Endothelial cell of umbilical vein (primary cell): ENCODE measurements at regions not wholly inside any gene's neighbourhood (a gene's known extent, or its start where the extent isn't known, plus 50 kb on each side); places are given as distances from the start of the nearest gene placed in this dataset.

Experiments
- BruUV-seq: library from RNA; stranded (reverse); fragments of 400-500 nt; replicated peaks from 2 replicates; lab custom pipeline; 2021; lab: Mats Ljungman, UMichigan
- CTCF ChIA-PET: fragments of 300-600, 350-600 bp; sonication (Branson Sonifier 250); formaldehyde crosslinking; loops from one replicate; lab custom pipeline; 2021; ENCODE audit warnings: antibody characterized with exemption, inconsistent platforms; lab: Charles Lee
- POLR2A ChIA-PET: fragments of 300-600, 350-600 bp; sonication (Branson Sonifier 250); formaldehyde crosslinking; loops from one replicate; lab custom pipeline; 2021; ENCODE audit warnings: antibody characterized with exemption, inconsistent platforms; lab: Charles Lee
- DNase-seq: peaks from one replicate; pipeline ENCODE4 v3.0.0-alpha.2; 2011; ENCODE audit warnings: low read depth, low spot score
- FAIRE-seq: peaks from 2 replicates; lab custom pipeline; 2011; peaks lifted over from hg19 to GRCh38; lab: Jason Lieb, UNC
- H2AFZ ChIP-seq: 2 replicates; pipeline ENCODE4 v1.6.0; 2012; ENCODE audit warnings: low read depth, low read length, control low read depth, inconsistent platforms
- H3K27ac ChIP-seq: 2 replicates; pipeline ENCODE4 v1.5.1; 2011; ENCODE audit warnings: low read depth, mild to moderate bottlenecking, control low read depth, low read length, moderate library complexity; ENCODE audit not compliant: insufficient read depth
- H3K27me3 ChIP-seq, 2 experiments: 2 replicates each; pipeline versions ENCODE4 v1.6.0 to v1.6.1; 2011; ENCODE audit warnings: low read length in 2 of 2, mixed read lengths in 1 of 2; ENCODE audit not compliant: control insufficient read depth in 2 of 2, insufficient read depth in 2 of 2
- H3K36me3 ChIP-seq, 2 experiments: 2 replicates in 1 of 2; 3 replicates in 1 of 2; pipeline ENCODE4 v1.5.1; 2011; ENCODE audit warnings: low read length in 2 of 2, mild to moderate bottlenecking in 1 of 2, moderate library complexity in 1 of 2; ENCODE audit not compliant: control insufficient read depth in 2 of 2, insufficient read depth in 2 of 2; ENCODE audit errors: extremely low read depth in 1 of 2
- H3K4me1 ChIP-seq: 3 replicates; pipeline ENCODE4 v1.5.1; 2011; ENCODE audit warnings: mild to moderate bottlenecking, low read length; ENCODE audit not compliant: control insufficient read depth, insufficient read depth; ENCODE audit errors: extremely low read depth
- H3K4me2 ChIP-seq: 2 replicates; pipeline ENCODE4 v1.6.1; 2011; ENCODE audit warnings: low read length, control low read depth, mixed read lengths; ENCODE audit not compliant: insufficient read depth
- H3K4me3 ChIP-seq, 3 experiments: fragments of 200-600 bp in 1 of 3; sonication (generic), shearing (Covaris generic) in 1 of 3; replicated peaks in 1 of 3; 2 replicates each; pipeline ENCODE4 v1.5.1; 2011 to 2016; ENCODE audit warnings: control low read depth in 3 of 3, low read length in 3 of 3, mild to moderate bottlenecking in 2 of 3, inconsistent platforms in 1 of 3, low read depth in 1 of 3, moderate library complexity in 1 of 3; ENCODE audit not compliant: insufficient read depth in 1 of 3
- H3K79me2 ChIP-seq: 2 replicates; pipeline ENCODE4 v1.6.0; 2012; ENCODE audit warnings: low read length, inconsistent platforms; ENCODE audit not compliant: control insufficient read depth, insufficient read depth
- H3K9ac ChIP-seq: replicated peaks from 2 replicates; pipeline ENCODE3; 2011; ENCODE audit warnings: low read length, control low read depth; ENCODE audit not compliant: insufficient read depth; ENCODE audit errors: extremely low read depth
- H3K9me1 ChIP-seq: replicated peaks from 3 replicates; pipeline ENCODE4 v1.6.0; 2011; ENCODE audit warnings: mild to moderate bottlenecking, low read length; ENCODE audit not compliant: control insufficient read depth, insufficient read depth; ENCODE audit errors: extremely low read depth
- H3K9me3 ChIP-seq: replicated peaks from 2 replicates; pipeline ENCODE4 v1.5.1; 2012; ENCODE audit warnings: low read length, inconsistent platforms; ENCODE audit not compliant: control insufficient read depth, insufficient read depth
- H4K20me1 ChIP-seq: replicated peaks from 2 replicates; pipeline ENCODE3; 2011; ENCODE audit warnings: mild to moderate bottlenecking, low read length; ENCODE audit not compliant: control insufficient read depth, insufficient read depth; ENCODE audit errors: extremely low read depth
- CTCF ChIP-seq, 2 donors: IDR thresholded peaks; 1 replicate in 1 of 2; 2 replicates in 1 of 2; pipeline ENCODE4 v1.5.1; 2011; ENCODE audit warnings: low read length in 2 of 2, mild to moderate bottlenecking in 2 of 2, moderate library complexity in 2 of 2, control low read depth in 1 of 2, inconsistent platforms in 1 of 2, low read depth in 1 of 2; ENCODE audit not compliant: insufficient read depth in 1 of 2; ENCODE audit errors: extremely low read depth in 1 of 2
- EZH2 ChIP-seq: IDR thresholded peaks from 2 replicates; pipeline ENCODE4 v1.6.1; 2012; ENCODE audit warnings: borderline replicate concordance, low read depth, mild to moderate bottlenecking, moderate library complexity, low read length, inconsistent platforms; ENCODE audit not compliant: severe bottlenecking
- FOS ChIP-seq: IDR thresholded peaks from 2 replicates; pipeline ENCODE4 v1.6.1; 2011; ENCODE audit warnings: mild to moderate bottlenecking, low read length, moderate library complexity, borderline replicate concordance; ENCODE audit not compliant: insufficient read depth
- GATA2 ChIP-seq: IDR thresholded peaks from 2 replicates; pipeline ENCODE4 v1.7.0; 2011; ENCODE audit warnings: low read depth, mild to moderate bottlenecking, moderate library complexity, mixed read lengths, low read length; ENCODE audit not compliant: insufficient read length, insufficient read depth
- MAX ChIP-seq: IDR thresholded peaks from 2 replicates; pipeline ENCODE4 v1.6.1; 2011; ENCODE audit not compliant: insufficient read depth, insufficient read length
- MYC ChIP-seq: IDR thresholded peaks from one replicate; pipeline ENCODE4 v1.6.1; 2011; ENCODE audit warnings: mild to moderate bottlenecking, low read depth, low read length
- POLR2A ChIP-seq: IDR thresholded peaks from 2 replicates; pipeline ENCODE4 v1.6.1; 2012; ENCODE audit warnings: low read depth, mild to moderate bottlenecking, control low read depth, low read length
- POLR2AphosphoS5 ChIP-seq: IDR thresholded peaks from 2 replicates; pipeline ENCODE4 v1.6.1; 2012; ENCODE audit warnings: low read depth, mild to moderate bottlenecking, control low read depth, low read length, moderate library complexity; ENCODE audit not compliant: insufficient read depth
- dilution Hi-C: fragments of 300-500 bp; cut with MboI; formaldehyde crosslinking; loops from one replicate; pipeline ENCODE4 v1.15.0; 2019; ENCODE audit warnings: low sequenced_read_pairs; ENCODE audit not compliant: extremely low pct_ligation_motif_present
- intact Hi-C: fragments of 100-400 bp; cut with micrococcal nuclease; formaldehyde crosslinking; loops from one replicate; pipeline ENCODE4 v1.10.0; 2022

GRCh38 chr6:168255283-168255881 lies 64.2 kb downstream of the DACT2 start:
- H3K4me2 ChIP-seq: no peak overlapping the region
- intact Hi-C loops: no loop called here
- ChIA-PET POLR2A (no interaction called here), CTCF (no interaction called here)
- H3K9me1 ChIP-seq: no peaks in the 10 kb centered on the region
- no peaks in the 10 kb centered on the region for H3K79me2 ChIP-seq
- no peak for DNase-seq
- FAIRE-seq: no peak
- no peak overlapping the region for H2AFZ ChIP-seq
- no peak overlapping the region for H3K4me3 ChIP-seq
- BruUV-seq: no TSS peak
- no peak overlapping the region for H3K9ac ChIP-seq
- dilution Hi-C loops: no loop called here
- peaks cover 2% of the 10 kb centered on the region for H3K9me3 ChIP-seq
- no peaks in the 10 kb centered on the region for H3K36me3 ChIP-seq
- no peak overlapping the region for H3K27ac ChIP-seq
- TF ChIP-seq EZH2 (no peak), POLR2A (no peak), GATA2 (no peak), MYC (no peak), MAX (no peak)
- no peaks in the 10 kb centered on the region for H3K4me1 ChIP-seq
- no peaks in the 10 kb centered on the region for H3K27me3 ChIP-seq
- no peaks in the 10 kb centered on the region for H4K20me1 ChIP-seq

- no peak overlapping the region for H3K27ac ChIP-seq
- CTCF ChIA-PET: no interaction called here
- no TSS peak for BruUV-seq
- H3K4me3 ChIP-seq: no peak overlapping the region
- H3K9me1 ChIP-seq: no peaks in the 10 kb centered on the region
- H3K36me3 ChIP-seq: no peaks in the 10 kb centered on the region
- FAIRE-seq (no peak), DNase-seq (no peak)
- H3K4me2 ChIP-seq: no peak overlapping the region
- TF ChIP-seq FOS: no peak
- no peak for TF ChIP-seq POLR2AphosphoS5
- TF ChIP-seq MAX: no peak
- TF ChIP-seq CTCF (IDR thresholded peaks at IDR 0.05; ENCODE audit: extremely low read depth in 1 of 2, insufficient read depth in 1 of 2, low read depth in 1 of 2, low read length in 2 of 2): no peak
- TF ChIP-seq GATA2: no peak
- H3K9me3 ChIP-seq: no peaks in the 10 kb centered on the region
- H3K9ac ChIP-seq: no peak overlapping the region
- no peaks in the 10 kb centered on the region for H3K27me3 ChIP-seq
- no peak overlapping the region for H2AFZ ChIP-seq
- intact Hi-C loops (no loop called here), dilution Hi-C loops (no loop called here)
- H3K4me1 ChIP-seq: no peaks in the 10 kb centered on the region
- H3K79me2 ChIP-seq: no peaks in the 10 kb centered on the region
- POLR2A ChIA-PET: no interaction called here
- H4K20me1 ChIP-seq: no peaks in the 10 kb centered on the region
Measured at GRCh38 chr6:168252267-168252666, 67.3 kb downstream of the DACT2 start.
